ENCODE measurements at regions not wholly inside any gene's neighbourhood (a gene's known extent, or its start where the extent isn't known, plus 50 kb on each side); places are given as distances from the start of the nearest gene placed in this dataset.

- TF ChIP-seq CTCF (IDR thresholded peaks at IDR 0.05) (no peak), POLR2AphosphoS5 (IDR thresholded peaks at IDR 0.05) (no peak)
These were observed 106.8 kb upstream of the ATP10A start for GRCh38 chr15:25969886-25970285.
